Liver (tissue), 8 donors: ENCODE measurements at regions not wholly inside any gene's neighbourhood (a gene's known extent, or its start where the extent isn't known, plus 50 kb on each side); places are given as distances from the start of the nearest gene placed in this dataset.

Source experiments
- DNase-seq: peaks from one replicate; pipeline ENCODE4 v3.0.0-alpha.2; 2017; ENCODE audit warnings: low spot score
- H3K27ac ChIP-seq, 2 donors: one replicate each; pipeline ENCODE4 v1.7.0; 2013; ENCODE audit warnings: inconsistent platforms in 2 of 2, low read length in 2 of 2, control low read depth in 1 of 2, low read depth in 1 of 2, mild to moderate bottlenecking in 1 of 2
- H3K27me3 ChIP-seq, 4 donors: one replicate each; pipeline versions ENCODE4 v1.6.1 to v1.7.0; 2013; ENCODE audit warnings: low read length in 3 of 4, inconsistent platforms in 1 of 4, mild to moderate bottlenecking in 1 of 4, moderate library complexity in 1 of 4; ENCODE audit not compliant: control insufficient read depth in 4 of 4, insufficient read depth in 4 of 4
- H3K36me3 ChIP-seq, 4 donors: one replicate each; pipeline versions ENCODE4 v1.6.1 to v1.7.0; 2013; ENCODE audit warnings: low read length in 3 of 4, mild to moderate bottlenecking in 3 of 4, low read depth in 1 of 4, moderate library complexity in 1 of 4; ENCODE audit not compliant: control insufficient read depth in 4 of 4, insufficient read depth in 3 of 4
- H3K4me1 ChIP-seq, 4 donors: one replicate each; pipeline versions ENCODE4 v1.6.1 to v1.7.0; 2013; ENCODE audit warnings: low read length in 3 of 4, mild to moderate bottlenecking in 3 of 4, moderate library complexity in 1 of 4; ENCODE audit not compliant: control insufficient read depth in 4 of 4, insufficient read depth in 4 of 4
- H3K4me3 ChIP-seq, 3 donors: one replicate each; pipeline versions ENCODE4 v1.6.1 to v1.7.0; 2013; ENCODE audit warnings: low read length in 3 of 3, control low read depth in 1 of 3, low read depth in 1 of 3, mild to moderate bottlenecking in 1 of 3
- H3K9ac ChIP-seq, 2 donors: one replicate each; pipeline ENCODE4 v1.7.0; 2013; ENCODE audit warnings: low read length in 2 of 2, mild to moderate bottlenecking in 2 of 2, moderate library complexity in 2 of 2, control low read depth in 1 of 2, low read depth in 1 of 2
- H3K9me3 ChIP-seq, 4 donors: one replicate each; pipeline versions ENCODE4 v1.6.1 to v1.7.0; 2013; ENCODE audit warnings: low read length in 3 of 4; ENCODE audit not compliant: control insufficient read depth in 4 of 4
- EGR1 ChIP-seq, 2 donors: IDR thresholded peaks; 2 replicates each; pipeline ENCODE4 v1.6.1; 2016 to 2018; ENCODE audit warnings: antibody characterized with exemption in 2 of 2, low read depth in 2 of 2
- FOXA1 ChIP-seq: IDR thresholded peaks from 2 replicates; pipeline ENCODE4 v1.6.1; 2016; ENCODE audit warnings: antibody characterized with exemption
- GABPA ChIP-seq, 2 donors: IDR thresholded peaks in 1 of 2; conservative IDR thresholded peaks in 1 of 2; 2 replicates each; pipeline ENCODE4 v1.6.1; 2016; ENCODE audit warnings: antibody characterized with exemption in 2 of 2, mild to moderate bottlenecking in 1 of 2, moderate library complexity in 1 of 2
- HNF4G ChIP-seq: IDR thresholded peaks from 2 replicates; pipeline ENCODE4 v1.6.1; 2016; ENCODE audit warnings: antibody characterized with exemption
- JUND ChIP-seq, 2 donors: IDR thresholded peaks; 2 replicates each; pipeline ENCODE4 v1.6.1; 2016; ENCODE audit warnings: antibody characterized with exemption in 2 of 2
- NR2F2 ChIP-seq: IDR thresholded peaks from 2 replicates; pipeline ENCODE4 v1.6.1; 2016; ENCODE audit warnings: antibody characterized with exemption
- RAD21 ChIP-seq, 2 donors: IDR thresholded peaks; 2 replicates each; pipeline ENCODE4 v1.6.1; 2016; ENCODE audit warnings: antibody characterized with exemption in 2 of 2, mild to moderate bottlenecking in 2 of 2
- RXRA ChIP-seq, 2 donors: IDR thresholded peaks; 2 replicates each; pipeline ENCODE4 v1.6.1; 2017 to 2018; ENCODE audit warnings: antibody characterized with exemption in 2 of 2, mild to moderate bottlenecking in 1 of 2
- SP1 ChIP-seq: IDR thresholded peaks from 2 replicates; pipeline ENCODE4 v1.6.1; 2018; ENCODE audit warnings: antibody characterized with exemption, mild to moderate bottlenecking
- TAF1 ChIP-seq: conservative IDR thresholded peaks from 2 replicates; pipeline ENCODE4 v1.6.1; 2016; ENCODE audit warnings: antibody characterized with exemption, mild to moderate bottlenecking
- WGBS: extraction: QIAGEN DNeasy Blood & Tissue Kit; methylation state at CpG from one replicate; pipeline ENCODE4 v1.1.7; 2013; 5-methylcytosine and 5-hydroxymethylcytosine counted together
- TF ChIP-seq, protein P1 (sequence below): IDR thresholded peaks from 2 replicates; pipeline ENCODE4 v1.6.1; 2016; ENCODE audit warnings: antibody characterized with exemption
- TF ChIP-seq, protein P2 (sequence below): IDR thresholded peaks from 2 replicates; pipeline ENCODE4 v1.6.1; 2016; ENCODE audit warnings: antibody characterized with exemption, mild to moderate bottlenecking
- TF ChIP-seq, protein P3 (sequence below): IDR thresholded peaks from 2 replicates; pipeline ENCODE4 v1.6.1; 2016; ENCODE audit warnings: antibody characterized with exemption
- TF ChIP-seq, protein P4 (sequence below): fragments of 150-350 bp; IDR thresholded peaks from 2 replicates; pipeline ENCODE4 v1.5.1; 2017; ENCODE audit warnings: improper control_type of control experiment, low read depth, low read length; ENCODE audit not compliant: missing input control
- donor health status: healthy.
- donor health status: healthy.
- donor health status: healthy.
- donor health status: healthy.
- donor health status: healthy.

DNA sequence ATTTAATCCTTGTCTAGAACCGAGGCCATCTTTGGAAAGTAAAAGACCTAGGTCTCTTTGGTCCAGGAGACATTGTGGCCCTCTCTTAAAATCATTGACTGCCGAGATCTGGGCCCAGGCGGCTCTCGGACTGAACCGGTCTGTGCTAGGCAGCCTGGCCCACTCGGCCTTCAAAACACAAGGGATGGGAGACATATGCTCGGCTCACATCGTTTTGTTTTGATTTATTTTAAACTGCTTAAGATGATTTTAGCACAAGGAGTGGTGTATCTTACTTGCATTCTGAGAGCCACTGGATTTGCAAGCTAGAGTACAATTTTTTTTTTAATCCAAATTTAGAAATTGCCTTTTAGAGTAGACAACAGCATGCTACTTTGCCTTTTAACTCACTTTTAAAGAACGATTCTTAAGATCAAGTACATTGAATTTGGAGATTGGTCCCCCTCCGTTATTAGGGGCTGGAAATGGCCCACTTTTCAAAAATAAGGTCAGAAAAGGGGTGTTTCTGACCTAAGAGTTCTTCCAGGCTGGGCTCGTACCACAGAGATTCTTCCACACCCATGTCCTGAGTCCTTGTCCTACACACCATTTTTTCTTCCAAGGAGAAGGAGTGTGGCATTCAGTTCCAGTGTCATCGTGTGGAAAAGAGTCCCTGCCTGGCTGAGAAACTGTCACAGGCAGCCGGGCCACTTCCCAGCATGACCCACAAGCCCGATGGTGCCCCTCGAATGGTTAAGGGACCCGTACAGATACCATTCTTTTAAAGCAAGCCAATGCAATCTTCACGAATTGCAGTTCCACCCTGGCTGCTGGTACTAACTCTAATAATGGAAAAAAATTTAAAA is 80.5 kb upstream of the WNT7B start:
- DNase-seq = no peak
- no peaks in the 10 kb centered on the region for H3K36me3 ChIP-seq
- WGBS = 57% methylated on average over 17 of the region's 17 CpGs
- TF ChIP-seq SP1 (no peak), RXRA (IDR thresholded peaks at IDR 0.05) (no peak), GABPA (IDR thresholded peaks at IDR 0.05 in 1 of 2, conservative IDR thresholded peaks at IDR 0.05 in 1 of 2) (no peak), RAD21 (IDR thresholded peaks at IDR 0.05) (no peak), FOXA1 (no peak), JUND (IDR thresholded peaks at IDR 0.05) (no peak)
- TF ChIP-seq, protein P1, sequence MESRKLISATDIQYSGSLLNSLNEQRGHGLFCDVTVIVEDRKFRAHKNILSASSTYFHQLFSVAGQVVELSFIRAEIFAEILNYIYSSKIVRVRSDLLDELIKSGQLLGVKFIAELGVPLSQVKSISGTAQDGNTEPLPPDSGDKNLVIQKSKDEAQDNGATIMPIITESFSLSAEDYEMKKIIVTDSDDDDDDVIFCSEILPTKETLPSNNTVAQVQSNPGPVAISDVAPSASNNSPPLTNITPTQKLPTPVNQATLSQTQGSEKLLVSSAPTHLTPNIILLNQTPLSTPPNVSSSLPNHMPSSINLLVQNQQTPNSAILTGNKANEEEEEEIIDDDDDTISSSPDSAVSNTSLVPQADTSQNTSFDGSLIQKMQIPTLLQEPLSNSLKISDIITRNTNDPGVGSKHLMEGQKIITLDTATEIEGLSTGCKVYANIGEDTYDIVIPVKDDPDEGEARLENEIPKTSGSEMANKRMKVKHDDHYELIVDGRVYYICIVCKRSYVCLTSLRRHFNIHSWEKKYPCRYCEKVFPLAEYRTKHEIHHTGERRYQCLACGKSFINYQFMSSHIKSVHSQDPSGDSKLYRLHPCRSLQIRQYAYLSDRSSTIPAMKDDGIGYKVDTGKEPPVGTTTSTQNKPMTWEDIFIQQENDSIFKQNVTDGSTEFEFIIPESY = no peak
- TF ChIP-seq, protein P2, sequence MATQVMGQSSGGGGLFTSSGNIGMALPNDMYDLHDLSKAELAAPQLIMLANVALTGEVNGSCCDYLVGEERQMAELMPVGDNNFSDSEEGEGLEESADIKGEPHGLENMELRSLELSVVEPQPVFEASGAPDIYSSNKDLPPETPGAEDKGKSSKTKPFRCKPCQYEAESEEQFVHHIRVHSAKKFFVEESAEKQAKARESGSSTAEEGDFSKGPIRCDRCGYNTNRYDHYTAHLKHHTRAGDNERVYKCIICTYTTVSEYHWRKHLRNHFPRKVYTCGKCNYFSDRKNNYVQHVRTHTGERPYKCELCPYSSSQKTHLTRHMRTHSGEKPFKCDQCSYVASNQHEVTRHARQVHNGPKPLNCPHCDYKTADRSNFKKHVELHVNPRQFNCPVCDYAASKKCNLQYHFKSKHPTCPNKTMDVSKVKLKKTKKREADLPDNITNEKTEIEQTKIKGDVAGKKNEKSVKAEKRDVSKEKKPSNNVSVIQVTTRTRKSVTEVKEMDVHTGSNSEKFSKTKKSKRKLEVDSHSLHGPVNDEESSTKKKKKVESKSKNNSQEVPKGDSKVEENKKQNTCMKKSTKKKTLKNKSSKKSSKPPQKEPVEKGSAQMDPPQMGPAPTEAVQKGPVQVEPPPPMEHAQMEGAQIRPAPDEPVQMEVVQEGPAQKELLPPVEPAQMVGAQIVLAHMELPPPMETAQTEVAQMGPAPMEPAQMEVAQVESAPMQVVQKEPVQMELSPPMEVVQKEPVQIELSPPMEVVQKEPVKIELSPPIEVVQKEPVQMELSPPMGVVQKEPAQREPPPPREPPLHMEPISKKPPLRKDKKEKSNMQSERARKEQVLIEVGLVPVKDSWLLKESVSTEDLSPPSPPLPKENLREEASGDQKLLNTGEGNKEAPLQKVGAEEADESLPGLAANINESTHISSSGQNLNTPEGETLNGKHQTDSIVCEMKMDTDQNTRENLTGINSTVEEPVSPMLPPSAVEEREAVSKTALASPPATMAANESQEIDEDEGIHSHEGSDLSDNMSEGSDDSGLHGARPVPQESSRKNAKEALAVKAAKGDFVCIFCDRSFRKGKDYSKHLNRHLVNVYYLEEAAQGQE = no peak
- TF ChIP-seq, protein P3, sequence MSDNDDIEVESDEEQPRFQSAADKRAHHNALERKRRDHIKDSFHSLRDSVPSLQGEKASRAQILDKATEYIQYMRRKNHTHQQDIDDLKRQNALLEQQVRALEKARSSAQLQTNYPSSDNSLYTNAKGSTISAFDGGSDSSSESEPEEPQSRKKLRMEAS = no peak
- TF ChIP-seq, protein P4, sequence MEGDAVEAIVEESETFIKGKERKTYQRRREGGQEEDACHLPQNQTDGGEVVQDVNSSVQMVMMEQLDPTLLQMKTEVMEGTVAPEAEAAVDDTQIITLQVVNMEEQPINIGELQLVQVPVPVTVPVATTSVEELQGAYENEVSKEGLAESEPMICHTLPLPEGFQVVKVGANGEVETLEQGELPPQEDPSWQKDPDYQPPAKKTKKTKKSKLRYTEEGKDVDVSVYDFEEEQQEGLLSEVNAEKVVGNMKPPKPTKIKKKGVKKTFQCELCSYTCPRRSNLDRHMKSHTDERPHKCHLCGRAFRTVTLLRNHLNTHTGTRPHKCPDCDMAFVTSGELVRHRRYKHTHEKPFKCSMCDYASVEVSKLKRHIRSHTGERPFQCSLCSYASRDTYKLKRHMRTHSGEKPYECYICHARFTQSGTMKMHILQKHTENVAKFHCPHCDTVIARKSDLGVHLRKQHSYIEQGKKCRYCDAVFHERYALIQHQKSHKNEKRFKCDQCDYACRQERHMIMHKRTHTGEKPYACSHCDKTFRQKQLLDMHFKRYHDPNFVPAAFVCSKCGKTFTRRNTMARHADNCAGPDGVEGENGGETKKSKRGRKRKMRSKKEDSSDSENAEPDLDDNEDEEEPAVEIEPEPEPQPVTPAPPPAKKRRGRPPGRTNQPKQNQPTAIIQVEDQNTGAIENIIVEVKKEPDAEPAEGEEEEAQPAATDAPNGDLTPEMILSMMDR = no peak
- H3K9ac ChIP-seq = peak overlapping the region; percentile 27 to 54
- peaks cover 14 to 55% (median 38%) of the 10 kb centered on the region in 4 donors for H3K4me1 ChIP-seq
- no peaks in the 10 kb centered on the region for H3K9me3 ChIP-seq
- peak overlapping the region; percentile 77 to 87 for H3K27ac ChIP-seq
- H3K4me3 ChIP-seq = no peak overlapping the region
- no peaks in the 10 kb centered on the region for H3K27me3 ChIP-seq

DNA sequence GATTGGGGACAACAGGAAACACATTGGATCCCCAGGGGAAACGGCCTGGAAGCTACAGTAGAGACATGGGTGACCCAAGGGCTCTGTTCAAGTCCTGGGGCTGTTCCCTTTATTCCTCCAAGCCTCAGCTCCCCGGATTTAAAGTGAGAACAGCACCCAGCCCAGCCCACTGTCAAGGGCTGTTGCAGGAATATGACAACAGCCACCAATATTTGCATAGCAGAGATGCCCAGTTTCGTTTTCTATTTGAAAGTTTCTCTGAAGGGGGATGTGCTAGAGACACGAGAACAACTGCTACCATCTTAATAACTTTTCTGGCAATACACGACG is 81.1 kb upstream of the WNT7B start:
- Histone ChIP-seq H3K4me3 (no peak overlapping the region), H3K4me1 (peaks cover 12 to 49% (median 32%) of the 10 kb centered on the region in 4 donors), H3K27me3 (no peaks in the 10 kb centered on the region), H3K27ac (peak overlapping the region; percentile 77 to 87), H3K9me3 (no peaks in the 10 kb centered on the region), H3K9ac (peak overlapping the region; percentile 27 to 54), H3K36me3 (no peaks in the 10 kb centered on the region)
- under 1% methylated on average over 6 of the region's 6 CpGs for WGBS
- no peak for DNase-seq
- TF ChIP-seq TAF1 = no peak
- TF ChIP-seq HNF4G = no peak
- no peak for TF ChIP-seq RAD21 (IDR thresholded peaks at IDR 0.05)
- TF ChIP-seq, protein P1 = no peak
- TF ChIP-seq GABPA (IDR thresholded peaks at IDR 0.05 in 1 of 2, conservative IDR thresholded peaks at IDR 0.05 in 1 of 2) = peak in 1 of 2 donors; percentile 20
- peak in 1 of 2 donors; percentile 26 for TF ChIP-seq RXRA (IDR thresholded peaks at IDR 0.05)
- no peak for TF ChIP-seq FOXA1
- peak; percentile 24 for TF ChIP-seq NR2F2
- TF ChIP-seq, protein P2 = no peak
- TF ChIP-seq JUND (IDR thresholded peaks at IDR 0.05) = no peak
- no peak for TF ChIP-seq EGR1 (IDR thresholded peaks at IDR 0.05; ENCODE audit: low read depth in 2 of 2)
